ENCODE measurements at regions not wholly inside any gene's neighbourhood (a gene's known extent, or its start where the extent isn't known, plus 50 kb on each side); places are given as distances from the start of the nearest gene placed in this dataset.

GRCh38 chr1:229905031-229905545 is 161.9 kb upstream of the GALNT2 start (continued):
- no peak for TF ChIP-seq IRF1 (CRISPR knock-in tag; IDR thresholded peaks at IDR 0.05)
- TF ChIP-seq ZNF671 (CRISPR knock-in tag; IDR thresholded peaks at IDR 0.05): no peak
- TF ChIP-seq USF2 (CRISPR knock-in tag; IDR thresholded peaks at IDR 0.05): no peak
- TF ChIP-seq ZSCAN18 (CRISPR knock-in tag; IDR thresholded peaks at IDR 0.05): no peak
- no peak for TF ChIP-seq NR3C1 (CRISPR knock-in tag; conservative IDR thresholded peaks at IDR 0.05; ENCODE audit: low read depth)
- TF ChIP-seq FOXK1 (CRISPR knock-in tag; IDR thresholded peaks at IDR 0.05): no peak

GRCh38 chr1:229905652-229906051 is 161.4 kb upstream of the GALNT2 start:
- no peak for TF ChIP-seq SMAD4 (CRISPR knock-in tag; IDR thresholded peaks at IDR 0.05)
- TF ChIP-seq NFE2L1 (CRISPR knock-in tag; IDR thresholded peaks at IDR 0.05): no peak
- no peak for TF ChIP-seq GABPB1 (CRISPR knock-in tag; IDR thresholded peaks at IDR 0.05)
- TF ChIP-seq ATF2 (CRISPR knock-in tag; IDR thresholded peaks at IDR 0.05; ENCODE audit: borderline replicate concordance, low read depth): no peak
- TF ChIP-seq ZNF219 (CRISPR knock-in tag; IDR thresholded peaks at IDR 0.05; ENCODE audit: borderline replicate concordance): no peak
- no peak for TF ChIP-seq ZNF423 (CRISPR knock-in tag; IDR thresholded peaks at IDR 0.05)
- no peak for TF ChIP-seq E2F5 (CRISPR knock-in tag; IDR thresholded peaks at IDR 0.05)
- TF ChIP-seq SOX15 (CRISPR knock-in tag; IDR thresholded peaks at IDR 0.05): no peak
- no peak for TF ChIP-seq MXD4 (CRISPR knock-in tag; IDR thresholded peaks at IDR 0.05; ENCODE audit: borderline replicate concordance)
- no peak for TF ChIP-seq ZNF317 (CRISPR knock-in tag; IDR thresholded peaks at IDR 0.05; ENCODE audit: borderline replicate concordance, low read depth)
- no peak for TF ChIP-seq ESRRA (CRISPR knock-in tag; IDR thresholded peaks at IDR 0.05; ENCODE audit: borderline replicate concordance)
- no peak for TF ChIP-seq NFYB (CRISPR knock-in tag; conservative IDR thresholded peaks at IDR 0.05; ENCODE audit: low read depth)
- TF ChIP-seq FOXK1 (CRISPR knock-in tag; IDR thresholded peaks at IDR 0.05): no peak
- TF ChIP-seq CREM (CRISPR knock-in tag; IDR thresholded peaks at IDR 0.05): no peak
- TF ChIP-seq RORB (CRISPR knock-in tag; IDR thresholded peaks at IDR 0.05): no peak
- no peak for TF ChIP-seq AR (CRISPR knock-in tag; IDR thresholded peaks at IDR 0.05)
- Mint-ChIP-seq H3K9me3 (peaks cover 6% of the 10 kb centered on the region), H3K36me3 (no peaks in the 10 kb centered on the region), H3K27ac (no peak overlapping the region), H3K4me3 (no peak overlapping the region), H3K27me3 (ENCODE audit: low read depth) (no peaks in the 10 kb centered on the region), H3K4me1 (peaks cover 8% of the 10 kb centered on the region; the same call in 1 of the 2 replicates)
- ATAC-seq (no peak), DNase-seq (ENCODE audit: low spot score) (no peak)
- ChIA-PET CTCF (no interaction called here), POLR2A (no interaction called here)
